Endothelial cell of umbilical vein (primary cell): ENCODE measurements at regions not wholly inside any gene's neighbourhood (a gene's known extent, or its start where the extent isn't known, plus 50 kb on each side); places are given as distances from the start of the nearest gene placed in this dataset.

Experiments used
- BruUV-seq: library from RNA; stranded (reverse); fragments of 400-500 nt; replicated peaks from 2 replicates; lab custom pipeline; 2021; lab: Mats Ljungman, UMichigan
- CTCF ChIA-PET: fragments of 300-600, 350-600 bp; sonication (Branson Sonifier 250); formaldehyde crosslinking; loops from one replicate; lab custom pipeline; 2021; ENCODE audit warnings: antibody characterized with exemption, inconsistent platforms; lab: Charles Lee
- POLR2A ChIA-PET: fragments of 300-600, 350-600 bp; sonication (Branson Sonifier 250); formaldehyde crosslinking; loops from one replicate; lab custom pipeline; 2021; ENCODE audit warnings: antibody characterized with exemption, inconsistent platforms; lab: Charles Lee
- DNase-seq: peaks from one replicate; pipeline ENCODE4 v3.0.0-alpha.2; 2011; ENCODE audit warnings: low read depth, low spot score
- FAIRE-seq: peaks from 2 replicates; lab custom pipeline; 2011; peaks lifted over from hg19 to GRCh38; lab: Jason Lieb, UNC
- H2AFZ ChIP-seq: 2 replicates; pipeline ENCODE4 v1.6.0; 2012; ENCODE audit warnings: low read depth, low read length, control low read depth, inconsistent platforms
- H3K27ac ChIP-seq: 2 replicates; pipeline ENCODE4 v1.5.1; 2011; ENCODE audit warnings: low read depth, mild to moderate bottlenecking, control low read depth, low read length, moderate library complexity; ENCODE audit not compliant: insufficient read depth
- H3K27me3 ChIP-seq, 2 experiments: 2 replicates each; pipeline versions ENCODE4 v1.6.0 to v1.6.1; 2011; ENCODE audit warnings: low read length in 2 of 2, mixed read lengths in 1 of 2; ENCODE audit not compliant: control insufficient read depth in 2 of 2, insufficient read depth in 2 of 2
- H3K36me3 ChIP-seq, 2 experiments: 2 replicates in 1 of 2; 3 replicates in 1 of 2; pipeline ENCODE4 v1.5.1; 2011; ENCODE audit warnings: low read length in 2 of 2, mild to moderate bottlenecking in 1 of 2, moderate library complexity in 1 of 2; ENCODE audit not compliant: control insufficient read depth in 2 of 2, insufficient read depth in 2 of 2; ENCODE audit errors: extremely low read depth in 1 of 2
- H3K4me1 ChIP-seq: 3 replicates; pipeline ENCODE4 v1.5.1; 2011; ENCODE audit warnings: mild to moderate bottlenecking, low read length; ENCODE audit not compliant: control insufficient read depth, insufficient read depth; ENCODE audit errors: extremely low read depth
- H3K4me2 ChIP-seq: 2 replicates; pipeline ENCODE4 v1.6.1; 2011; ENCODE audit warnings: low read length, control low read depth, mixed read lengths; ENCODE audit not compliant: insufficient read depth
- H3K4me3 ChIP-seq, 3 experiments: fragments of 200-600 bp in 1 of 3; sonication (generic), shearing (Covaris generic) in 1 of 3; replicated peaks in 1 of 3; 2 replicates each; pipeline ENCODE4 v1.5.1; 2011 to 2016; ENCODE audit warnings: control low read depth in 3 of 3, low read length in 3 of 3, mild to moderate bottlenecking in 2 of 3, inconsistent platforms in 1 of 3, low read depth in 1 of 3, moderate library complexity in 1 of 3; ENCODE audit not compliant: insufficient read depth in 1 of 3
- H3K79me2 ChIP-seq: 2 replicates; pipeline ENCODE4 v1.6.0; 2012; ENCODE audit warnings: low read length, inconsistent platforms; ENCODE audit not compliant: control insufficient read depth, insufficient read depth
- H3K9ac ChIP-seq: replicated peaks from 2 replicates; pipeline ENCODE3; 2011; ENCODE audit warnings: low read length, control low read depth; ENCODE audit not compliant: insufficient read depth; ENCODE audit errors: extremely low read depth
- H3K9me1 ChIP-seq: replicated peaks from 3 replicates; pipeline ENCODE4 v1.6.0; 2011; ENCODE audit warnings: mild to moderate bottlenecking, low read length; ENCODE audit not compliant: control insufficient read depth, insufficient read depth; ENCODE audit errors: extremely low read depth
- H3K9me3 ChIP-seq: replicated peaks from 2 replicates; pipeline ENCODE4 v1.5.1; 2012; ENCODE audit warnings: low read length, inconsistent platforms; ENCODE audit not compliant: control insufficient read depth, insufficient read depth
- H4K20me1 ChIP-seq: replicated peaks from 2 replicates; pipeline ENCODE3; 2011; ENCODE audit warnings: mild to moderate bottlenecking, low read length; ENCODE audit not compliant: control insufficient read depth, insufficient read depth; ENCODE audit errors: extremely low read depth
- CTCF ChIP-seq, 2 donors: IDR thresholded peaks; 1 replicate in 1 of 2; 2 replicates in 1 of 2; pipeline ENCODE4 v1.5.1; 2011; ENCODE audit warnings: low read length in 2 of 2, mild to moderate bottlenecking in 2 of 2, moderate library complexity in 2 of 2, control low read depth in 1 of 2, inconsistent platforms in 1 of 2, low read depth in 1 of 2; ENCODE audit not compliant: insufficient read depth in 1 of 2; ENCODE audit errors: extremely low read depth in 1 of 2
- EZH2 ChIP-seq: IDR thresholded peaks from 2 replicates; pipeline ENCODE4 v1.6.1; 2012; ENCODE audit warnings: borderline replicate concordance, low read depth, mild to moderate bottlenecking, moderate library complexity, low read length, inconsistent platforms; ENCODE audit not compliant: severe bottlenecking
- FOS ChIP-seq: IDR thresholded peaks from 2 replicates; pipeline ENCODE4 v1.6.1; 2011; ENCODE audit warnings: mild to moderate bottlenecking, low read length, moderate library complexity, borderline replicate concordance; ENCODE audit not compliant: insufficient read depth
- GATA2 ChIP-seq: IDR thresholded peaks from 2 replicates; pipeline ENCODE4 v1.7.0; 2011; ENCODE audit warnings: low read depth, mild to moderate bottlenecking, moderate library complexity, mixed read lengths, low read length; ENCODE audit not compliant: insufficient read length, insufficient read depth
- JUN ChIP-seq: IDR thresholded peaks from 2 replicates; pipeline ENCODE4 v1.6.1; 2011; ENCODE audit warnings: borderline replicate concordance, low read depth; ENCODE audit not compliant: insufficient read length, insufficient read depth
- MAX ChIP-seq: IDR thresholded peaks from 2 replicates; pipeline ENCODE4 v1.6.1; 2011; ENCODE audit not compliant: insufficient read depth, insufficient read length
- MYC ChIP-seq: IDR thresholded peaks from one replicate; pipeline ENCODE4 v1.6.1; 2011; ENCODE audit warnings: mild to moderate bottlenecking, low read depth, low read length
- POLR2A ChIP-seq: IDR thresholded peaks from 2 replicates; pipeline ENCODE4 v1.6.1; 2012; ENCODE audit warnings: low read depth, mild to moderate bottlenecking, control low read depth, low read length
- POLR2AphosphoS5 ChIP-seq: IDR thresholded peaks from 2 replicates; pipeline ENCODE4 v1.6.1; 2012; ENCODE audit warnings: low read depth, mild to moderate bottlenecking, control low read depth, low read length, moderate library complexity; ENCODE audit not compliant: insufficient read depth
- dilution Hi-C: fragments of 300-500 bp; cut with MboI; formaldehyde crosslinking; loops from one replicate; pipeline ENCODE4 v1.15.0; 2019; ENCODE audit warnings: low sequenced_read_pairs; ENCODE audit not compliant: extremely low pct_ligation_motif_present
- intact Hi-C: fragments of 100-400 bp; cut with micrococcal nuclease; formaldehyde crosslinking; loops from one replicate; pipeline ENCODE4 v1.10.0; 2022

GRCh38 chrX:20350596-20350995 lies 83.9 kb upstream of the RPS6KA3 start:
- CTCF ChIA-PET: no interaction called here
- no peaks in the 10 kb centered on the region for H3K4me1 ChIP-seq
- dilution Hi-C loops (no loop called here), intact Hi-C loops (no loop called here)
- H4K20me1 ChIP-seq: no peaks in the 10 kb centered on the region
- H3K27me3 ChIP-seq: no peaks in the 10 kb centered on the region
- no peak overlapping the region for H2AFZ ChIP-seq
- no peak for DNase-seq
- no peaks in the 10 kb centered on the region for H3K79me2 ChIP-seq
- H3K9ac ChIP-seq: no peak overlapping the region
- no peak overlapping the region for H3K4me3 ChIP-seq
- BruUV-seq: no TSS peak
- H3K9me3 ChIP-seq: no peaks in the 10 kb centered on the region
- no peak for TF ChIP-seq GATA2
- TF ChIP-seq POLR2AphosphoS5: no peak
- TF ChIP-seq MAX: no peak
- TF ChIP-seq JUN: no peak
- no peak for TF ChIP-seq FOS
- TF ChIP-seq POLR2A: no peak
- TF ChIP-seq CTCF (IDR thresholded peaks at IDR 0.05; ENCODE audit: extremely low read depth in 1 of 2, insufficient read depth in 1 of 2, low read depth in 1 of 2, low read length in 2 of 2): no peak
- no peak for TF ChIP-seq MYC
- TF ChIP-seq EZH2: no peak
- FAIRE-seq: no peak
- POLR2A ChIA-PET: no interaction called here
- H3K36me3 ChIP-seq: no peaks in the 10 kb centered on the region
- no peaks in the 10 kb centered on the region for H3K9me1 ChIP-seq
- no peak overlapping the region for H3K4me2 ChIP-seq
- H3K27ac ChIP-seq: no peak overlapping the region
